Mammary epithelial cell (primary cell): ENCODE measurements at regions not wholly inside any gene's neighbourhood (a gene's known extent, or its start where the extent isn't known, plus 50 kb on each side); places are given as distances from the start of the nearest gene placed in this dataset.

Experiments used
- CTCF ChIP-seq, 2 donors: IDR thresholded peaks in 1 of 2; conservative IDR thresholded peaks in 1 of 2; 2 replicates each; pipeline ENCODE4 v1.5.1; 2011 to 2012; ENCODE audit warnings: inconsistent platforms in 2 of 2, low read length in 2 of 2, mild to moderate bottlenecking in 2 of 2, control low read depth in 1 of 2, low read depth in 1 of 2; ENCODE audit not compliant: insufficient read depth in 1 of 2; ENCODE audit errors: extremely low read depth in 1 of 2
- EZH2 ChIP-seq: IDR thresholded peaks from 2 replicates; pipeline ENCODE4 v1.6.1; 2012; ENCODE audit warnings: low read length, inconsistent platforms, borderline replicate concordance

- TF ChIP-seq CTCF (conservative IDR thresholded peaks at IDR 0.05 in 1 of 2, IDR thresholded peaks at IDR 0.05 in 1 of 2; ENCODE audit: extremely low read depth in 1 of 2, insufficient read depth in 1 of 2, low read depth in 1 of 2, low read length in 2 of 2) (no peak), EZH2 (no peak)
These were observed 800.9 kb downstream of the BCL11A start for GRCh38 chr2:59752512-59752911.
